Heart right ventricle (tissue), 16 donors: ENCODE measurements at regions not wholly inside any gene's neighbourhood (a gene's known extent, or its start where the extent isn't known, plus 50 kb on each side); places are given as distances from the start of the nearest gene placed in this dataset.

Experiments
- ATAC-seq, 8 donors: fragments of 200-7000 bp; cut with Tn5 transposase; one replicate each; pipeline ENCODE4 v1.9.1; 2020; ENCODE audit warnings: mild to moderate bottlenecking in 8 of 8, moderate library complexity in 8 of 8, moderate number of reproducible peaks in 1 of 8
- DNase-seq, 2 donors: peaks; one replicate each; pipeline ENCODE4 v3.0.0-alpha.2; 2020
- H3K27ac ChIP-seq, 10 donors: fragments of 200-600 bp; sonication (generic) in 2 of 10; one replicate each; pipeline versions ENCODE4 v1.5.0 to v1.8.0; 2020 to 2022; ENCODE audit warnings: mild to moderate bottlenecking in 3 of 10
- H3K27me3 ChIP-seq, 7 donors: fragments of 200-600 bp; one replicate each; pipeline ENCODE4 v1.8.0; 2021 to 2022; ENCODE audit warnings: mild to moderate bottlenecking in 2 of 7
- H3K36me3 ChIP-seq, 9 donors: fragments of 200-600 bp; sonication (generic) in 1 of 9; one replicate each; pipeline versions ENCODE4 v1.5.0 to v1.8.0; 2020 to 2022; ENCODE audit warnings: mild to moderate bottlenecking in 2 of 9
- H3K4me1 ChIP-seq, 9 donors: fragments of 200-600 bp; sonication (generic) in 1 of 9; one replicate each; pipeline versions ENCODE4 v1.5.0 to v1.8.0; 2020 to 2022; ENCODE audit warnings: mild to moderate bottlenecking in 4 of 9
- H3K4me3 ChIP-seq, 10 donors: fragments of 200-600 bp; sonication (generic) in 2 of 10; one replicate each; pipeline versions ENCODE4 v1.5.0 to v1.8.0; 2020 to 2022; ENCODE audit warnings: mild to moderate bottlenecking in 7 of 10, moderate library complexity in 2 of 10
- H3K9me3 ChIP-seq, 11 donors: fragments of 200-600 bp in 10 of 11; sonication (generic) in 2 of 11; one replicate each; pipeline versions ENCODE4 v1.5.0 to v1.8.0; 2013 to 2022; ENCODE audit warnings: mild to moderate bottlenecking in 2 of 11, control low read depth in 1 of 11, moderate library complexity in 1 of 11
- CTCF ChIP-seq, 9 donors: fragments of 200-600 bp; sonication (generic) in 2 of 9; IDR thresholded peaks; one replicate each; pipeline versions ENCODE4 v1.5.0 to v1.8.0; 2021 to 2022; ENCODE audit warnings: antibody characterized with exemption in 9 of 9, mild to moderate bottlenecking in 5 of 9, moderate library complexity in 1 of 9
- WGBS, 2 donors: extraction: QIAGEN DNeasy Blood & Tissue Kit; methylation state at CpG; one replicate each; pipeline ENCODE4 v1.1.7; 2013; ENCODE audit warnings: inconsistent platforms in 1 of 2; 5-methylcytosine and 5-hydroxymethylcytosine counted together
- intact Hi-C, 10 donors: fragments of 100-400 bp; cut with DNase I; formaldehyde crosslinking; loops; one replicate each; pipeline versions ENCODE4 v1.11.1 to v1.14.2; 2022
- donor health status: Arrhythmogenic right ventricular cardiomyopathy.
- donor health status: ischemic (EF 13 %, LVEDD 7.1; RV severe dilation, severe dysfunction).
- donor health status: healthy with polysubstance abuse.
- donor health status: DM: no; HTN: yes; CAD: no.
- donor health status: DM: no; HTN: no; CAD: no.
- donor health status: ischemic (EF 25% LVEDD 6.9; RV normal size, moderate dysfunction).
- donor health status: ischemic (EF 25% LVEDD 5.7; RV mildly dilated, moderate dysfunction).
- donor health status: healthy.
- donor health status: DM: yes; HTN: yes; CAD: no.
- donor health status: Ischemic cardiomyopathy.
- donor health status: ischemic (EF 35%, LVEDD 5.7; RV mildly dilated, moderate dysfunction).
- donor health status: nonischemic (EF 11% LVEDD 7.7; RV severe dilation, severe dysfunction).
- donor health status: DM: yes; HTN: yes; CAD: no.
- donor health status: PGD.
- donor health status: ischemic (EF 29% LVEDD 5.4; RV normal size, mild dysfunction).
- donor health status: nonischemic (EF 23%, LVEDD 6.1; RV moderate dilation, normal function).

- Histone ChIP-seq H3K4me1 (peaks cover 0 to 5% (median 0%) of the 10 kb centered on the region in 9 donors), H3K27ac (no peak overlapping the region), H3K9me3 (peaks cover 0 to 3% (median 0%) of the 10 kb centered on the region in 11 donors), H3K27me3 (no peaks in the 10 kb centered on the region), H3K4me3 (no peak overlapping the region), H3K36me3 (no peaks in the 10 kb centered on the region)
- no peak for TF ChIP-seq CTCF (IDR thresholded peaks at IDR 0.05)
- intact Hi-C loops, result no loop called here
- ATAC-seq (no peak), DNase-seq (no peak)
- 27 to 37% methylated on average over 2 of the region's 2 CpGs for WGBS, 2 donors
Measured at GRCh38 chr10:83612746-83613145, 526.6 kb upstream of the GHITM start.

- Histone ChIP-seq H3K4me3 (no peak overlapping the region), H3K36me3 (no peaks in the 10 kb centered on the region), H3K4me1 (peaks cover 0 to 15% (median 5%) of the 10 kb centered on the region in 9 donors), H3K27me3 (no peaks in the 10 kb centered on the region), H3K27ac (no peak overlapping the region), H3K9me3 (peaks cover 0 to 2% (median 0%) of the 10 kb centered on the region in 11 donors)
- TF ChIP-seq CTCF (IDR thresholded peaks at IDR 0.05), result no peak
- 83 to 93% methylated on average over 1 of the region's 1 CpG for whole genome bisulfite sequencing, 2 donors
- intact Hi-C loops, result no loop called here
- DNase-seq (no peak), ATAC-seq (no peak)
Measured at GRCh38 chr10:83617172-83617571, 522.1 kb upstream of the GHITM start.

GRCh38 chr10:83617692-83618545, 521.4 kb upstream of the GHITM start:
- no peak for ATAC-seq
- Histone ChIP-seq H3K27me3 (no peaks in the 10 kb centered on the region), H3K4me1 (peaks cover 0 to 15% (median 5%) of the 10 kb centered on the region in 9 donors), H3K36me3 (no peaks in the 10 kb centered on the region), H3K27ac (no peak overlapping the region), H3K9me3 (no peaks in the 10 kb centered on the region), H3K4me3 (no peak overlapping the region)
- TF ChIP-seq CTCF (IDR thresholded peaks at IDR 0.05), result no peak
- WGBS, 2 donors, result 42 to 50% methylated on average over 5 of the region's 5 CpGs
- intact Hi-C loops, result no loop called here
- DNase-seq, result no peak

GRCh38 chr10:83625831-83626360, 513.4 kb upstream of the GHITM start:
- no peak for ATAC-seq
- TF ChIP-seq CTCF (IDR thresholded peaks at IDR 0.05), result no peak
- Histone ChIP-seq H3K9me3 (no peaks in the 10 kb centered on the region), H3K27ac (no peak overlapping the region), H3K27me3 (no peaks in the 10 kb centered on the region), H3K4me3 (no peak overlapping the region), H3K36me3 (no peaks in the 10 kb centered on the region), H3K4me1 (no peaks in the 10 kb centered on the region)
- 69 to 72% methylated on average over 5 of the region's 5 CpGs for WGBS, 2 donors
- intact Hi-C loops, result no loop called here
- no peak for DNase-seq
